SK-N-SH (cell line): ENCODE measurements at regions not wholly inside any gene's neighbourhood (a gene's known extent, or its start where the extent isn't known, plus 50 kb on each side); places are given as distances from the start of the nearest gene placed in this dataset.
A peak's percentile ranks its signal among the peaks of the same experiment; 100 is the strongest.

Source experiments
- CTCF ChIA-PET: fragments of 300-600, 350-600 bp; formaldehyde crosslinking; extraction: SDS; loops from one replicate; lab custom pipeline; 2021; lab: Yijun Ruan, JAX
- POLR2A ChIA-PET: fragments of 350-600 bp; sonication (Branson Sonifier 250); formaldehyde crosslinking; extraction: SDS; loops from one replicate; lab custom pipeline; 2020; ENCODE audit warnings: antibody characterized with exemption, inconsistent platforms; lab: Yijun Ruan, JAX
- DNase-seq: peaks from one replicate; pipeline ENCODE4 v3.0.0; 2012
- H2AFZ ChIP-seq: fragments of 200-600 bp; sonication (generic); 2 replicates; pipeline ENCODE4 v1.8.1; 2016; ENCODE audit warnings: antibody characterized with exemption, mild to moderate bottlenecking, low read depth
- H3F3A ChIP-seq: fragments of 200-600 bp; sonication (generic); replicated peaks from 2 replicates; pipeline ENCODE3; 2016; ENCODE audit warnings: antibody characterized with exemption, mild to moderate bottlenecking; ENCODE audit not compliant: insufficient read depth
- H3K27ac ChIP-seq, 2 experiments: fragments of 200-500 bp in 1 of 2; fragments of 200-600 bp in 1 of 2; sonication (Bioruptor generic) in 1 of 2; sonication (generic), shearing (Covaris generic) in 1 of 2; 2 replicates each; pipeline versions ENCODE4 v1.5.1 to v1.6.1; 2014 to 2016; ENCODE audit warnings: low read depth in 2 of 2, inconsistent platforms in 1 of 2, low read length in 1 of 2, mild to moderate bottlenecking in 1 of 2, mixed read lengths in 1 of 2
- H3K27me3 ChIP-seq: fragments of 200-600 bp; sonication (generic), shearing (Covaris generic); 2 replicates; pipeline ENCODE4 v1.6.1; 2016; ENCODE audit warnings: mixed run types; ENCODE audit not compliant: insufficient read depth
- H3K36me3 ChIP-seq, 2 experiments: fragments of 200-500 bp in 1 of 2; fragments of 200-600 bp in 1 of 2; sonication (Bioruptor generic) in 1 of 2; sonication (generic) in 1 of 2; replicated peaks in 1 of 2; 2 replicates each; pipeline versions ENCODE3 to v1.5.1; 2014 to 2016; ENCODE audit warnings: low read length in 1 of 2, mild to moderate bottlenecking in 1 of 2; ENCODE audit not compliant: insufficient read depth in 2 of 2, control insufficient read depth in 1 of 2
- H3K4me1 ChIP-seq, 2 experiments: fragments of 200-500 bp in 1 of 2; fragments of 200-600 bp in 1 of 2; sonication (Bioruptor generic) in 1 of 2; sonication (generic), shearing (Covaris generic) in 1 of 2; 2 replicates each; pipeline versions ENCODE4 v1.5.1 to v1.6.1; 2014 to 2016; ENCODE audit warnings: low read depth in 1 of 2, low read length in 1 of 2, mixed run types in 1 of 2; ENCODE audit not compliant: insufficient read depth in 2 of 2, control insufficient read depth in 1 of 2
- H3K4me2 ChIP-seq: fragments of 200-600 bp; sonication (generic), shearing (Covaris generic); 2 replicates; pipeline ENCODE4 v1.6.1; 2017; ENCODE audit warnings: mixed run types
- H3K4me3 ChIP-seq, 2 experiments: fragments of 200-500 bp in 1 of 2; fragments of 200-600 bp in 1 of 2; sonication (Bioruptor generic) in 1 of 2; sonication (generic), shearing (Covaris generic) in 1 of 2; 2 replicates each; pipeline versions ENCODE4 v1.5.1 to v1.8.1; 2014 to 2016; ENCODE audit warnings: low read depth in 2 of 2, inconsistent platforms in 1 of 2, low read length in 1 of 2, mild to moderate bottlenecking in 1 of 2, mixed read lengths in 1 of 2, moderate library complexity in 1 of 2
- H3K79me2 ChIP-seq: fragments of 200-600 bp; sonication (generic); 2 replicates; pipeline ENCODE4 v1.8.1; 2017; ENCODE audit warnings: mild to moderate bottlenecking; ENCODE audit not compliant: insufficient read depth
- H3K9ac ChIP-seq: fragments of 200-600 bp; sonication (generic); 2 replicates; pipeline ENCODE4 v1.6.1; 2017; ENCODE audit warnings: mixed run types
- H3K9me2 ChIP-seq: fragments of 200-600 bp; sonication (generic); 2 replicates; pipeline ENCODE4 v1.6.1; 2017; ENCODE audit warnings: mixed run types
- H3K9me3 ChIP-seq: fragments of 200-600 bp; sonication (generic); 2 replicates; pipeline ENCODE4 v1.6.1; 2017; ENCODE audit warnings: mixed run types, mild to moderate bottlenecking, moderate library complexity
- H4K20me1 ChIP-seq: fragments of 200-600 bp; sonication (generic); 2 replicates; pipeline ENCODE4 v1.6.1; 2017; ENCODE audit warnings: mild to moderate bottlenecking, mixed run types; ENCODE audit not compliant: insufficient read depth
- GATA2 ChIP-seq: sonication (generic); formaldehyde crosslinking; IDR thresholded peaks from 2 replicates; pipeline ENCODE4 v1.5.0; 2020; ENCODE audit warnings: mild to moderate bottlenecking, missing genetic modification reagents
- IRF3 ChIP-seq: fragments of 150-350 bp; IDR thresholded peaks from 2 replicates; pipeline ENCODE4 v1.6.1; 2016; ENCODE audit warnings: mild to moderate bottlenecking, low read depth, low read length
- MXI1 ChIP-seq: IDR thresholded peaks from 2 replicates; pipeline ENCODE4 v1.6.1; 2012; ENCODE audit warnings: mild to moderate bottlenecking, low read depth, low read length, improper control_type of control experiment
- NRF1 ChIP-seq: IDR thresholded peaks from 2 replicates; pipeline ENCODE4 v1.6.1; 2012; ENCODE audit warnings: low read depth, mild to moderate bottlenecking, low read length
- RAD21 ChIP-seq: IDR thresholded peaks from 2 replicates; pipeline ENCODE4 v1.6.1; 2012; ENCODE audit warnings: mild to moderate bottlenecking, low read length
- RCOR1 ChIP-seq: fragments of 150-350 bp; IDR thresholded peaks from 2 replicates; pipeline ENCODE4 v1.6.1; 2017; ENCODE audit warnings: antibody characterized with exemption, low read length
- REST ChIP-seq: IDR thresholded peaks from 2 replicates; pipeline ENCODE4 v1.6.1; 2012; ENCODE audit warnings: mild to moderate bottlenecking, low read depth, low read length, moderate library complexity
- RFX5 ChIP-seq: IDR thresholded peaks from 2 replicates; pipeline ENCODE4 v1.6.1; 2012; ENCODE audit warnings: mild to moderate bottlenecking, improper control_type of control experiment, low read length
- RXRA ChIP-seq: IDR thresholded peaks from 2 replicates; pipeline ENCODE4 v1.4.0; 2012; ENCODE audit warnings: low read depth, mild to moderate bottlenecking, borderline replicate concordance
- TAF1 ChIP-seq: IDR thresholded peaks from 2 replicates; pipeline ENCODE4 v1.6.1; 2012; ENCODE audit warnings: low read depth, mild to moderate bottlenecking, low read length, moderate library complexity, borderline replicate concordance
- TEAD4 ChIP-seq: IDR thresholded peaks from 2 replicates; pipeline ENCODE4 v1.4.0; 2012; ENCODE audit warnings: mild to moderate bottlenecking, borderline replicate concordance; ENCODE audit not compliant: insufficient read depth
- USF2 ChIP-seq: fragments of 150-350 bp; IDR thresholded peaks from 2 replicates; pipeline ENCODE4 v1.6.1; 2017; ENCODE audit warnings: antibody characterized with exemption, low read length, low read depth, borderline replicate concordance
- YY1 ChIP-seq: IDR thresholded peaks from 2 replicates; pipeline ENCODE4 v1.4.0; 2012; ENCODE audit warnings: low read depth, mild to moderate bottlenecking
- ZBTB33 ChIP-seq: IDR thresholded peaks from 2 replicates; pipeline ENCODE4 v1.4.0; 2012; ENCODE audit warnings: low read depth, borderline replicate concordance
- WGBS: methylation state at CpG from one replicate; pipeline ENCODE4 v1.1.6; 2017; ENCODE audit warnings: low lambda C conversion rate; 5-methylcytosine and 5-hydroxymethylcytosine counted together

GRCh38 chr6:141321493-141322347, 811.0 kb upstream of the GJE1 start:
- H3K79me2 ChIP-seq = no peaks in the 10 kb centered on the region
- peaks cover 0 to 16% of the 10 kb centered on the region in 2 experiments; a peak in 1 of 4 replicates for H3K4me1 ChIP-seq
- 0 out of 2 replicates have a peak, but pooled peaks have one; percentile 47 for TF ChIP-seq REST
- TF ChIP-seq RFX5 = no peak
- TF ChIP-seq NRF1 = no peak
- no peak for TF ChIP-seq IRF3
- H3K9ac ChIP-seq = no peak overlapping the region
- H3K4me2 ChIP-seq = no peak overlapping the region
- no peak overlapping the region for H3K4me3 ChIP-seq
- H3K27me3 ChIP-seq = no peaks in the 10 kb centered on the region; the same call in 1 of the 2 replicates
- DNase-seq = no peak
- 20% methylated on average over 5 of the region's 5 CpGs for WGBS
- H2AFZ ChIP-seq = peak overlapping the region; percentile 46; the same call in 1 of the 2 replicates
- CTCF ChIA-PET = no interaction called here
- H3F3A ChIP-seq = peaks cover 6% of the 10 kb centered on the region
- no peaks in the 10 kb centered on the region for H3K36me3 ChIP-seq
- no peaks in the 10 kb centered on the region for H3K9me2 ChIP-seq
- POLR2A ChIA-PET = no interaction called here
- H4K20me1 ChIP-seq = no peaks in the 10 kb centered on the region
- 0 out of 2 replicates have a peak, but pooled peaks cover 5% of the 10 kb centered on the region for H3K9me3 ChIP-seq
- H3K27ac ChIP-seq = no peak overlapping the region

- Histone ChIP-seq H3K9me3 (0 out of 2 replicates have a peak, but pooled peaks cover 5% of the 10 kb centered on the region), H3K9ac (no peak overlapping the region), H3K27me3 (no peaks in the 10 kb centered on the region; the same call in 1 of the 2 replicates), H3K27ac (no peak overlapping the region), H3K9me2 (no peaks in the 10 kb centered on the region), H4K20me1 (no peaks in the 10 kb centered on the region), H3F3A (no peaks in the 10 kb centered on the region), H3K4me3 (no peak overlapping the region), H3K36me3 (no peaks in the 10 kb centered on the region), H2AFZ (no peak overlapping the region), H3K79me2 (no peaks in the 10 kb centered on the region), H3K4me1 (peaks cover 0 to 4% of the 10 kb centered on the region in 2 experiments; a peak in 1 of 4 replicates), H3K4me2 (no peak overlapping the region)
- POLR2A ChIA-PET = no interaction called here
- DNase-seq = no peak
- CTCF ChIA-PET = no interaction called here
- 21% methylated on average over 5 of the region's 5 CpGs for WGBS
- no peak for TF ChIP-seq TAF1
- no peak for TF ChIP-seq GATA2 (CRISPR knock-in tag)
- no peak for TF ChIP-seq YY1
- TF ChIP-seq RXRA = no peak
- TF ChIP-seq ZBTB33 = no peak
- TF ChIP-seq USF2 = no peak
- TF ChIP-seq TEAD4 = no peak
- TF ChIP-seq RFX5 = no peak
- TF ChIP-seq MXI1 = no peak
- no peak for TF ChIP-seq NRF1
- TF ChIP-seq RCOR1 = no peak
- TF ChIP-seq RAD21 = no peak
- TF ChIP-seq IRF3 = no peak
Observed at GRCh38 chr6:141316236-141316635, 816.5 kb upstream of the GJE1 start.
